ENCODE measurements at regions not wholly inside any gene's neighbourhood (a gene's known extent, or its start where the extent isn't known, plus 50 kb on each side); places are given as distances from the start of the nearest gene placed in this dataset.

DNA sequence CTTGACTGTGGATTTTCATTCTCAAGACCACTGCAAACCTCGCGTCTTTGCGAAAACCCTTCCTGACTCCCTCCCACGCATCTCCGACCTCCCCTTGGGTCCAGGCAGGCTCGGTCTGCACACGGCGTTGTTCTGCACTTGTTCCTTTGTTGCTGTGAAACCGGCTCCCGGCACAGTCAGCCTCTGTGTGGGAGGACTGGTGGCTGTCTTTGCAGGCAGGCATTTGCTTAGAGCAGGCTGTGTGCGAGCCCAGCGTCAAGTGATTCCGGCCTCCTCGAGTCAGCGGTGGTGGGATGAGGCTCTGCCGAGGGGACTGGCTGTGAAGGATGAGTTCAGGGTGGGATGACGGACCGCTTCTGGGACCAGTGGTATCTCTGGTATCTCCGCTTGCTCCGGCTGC is 102.6 kb upstream of the ROPN1 start:
- no peak for DNase-seq

DNA sequence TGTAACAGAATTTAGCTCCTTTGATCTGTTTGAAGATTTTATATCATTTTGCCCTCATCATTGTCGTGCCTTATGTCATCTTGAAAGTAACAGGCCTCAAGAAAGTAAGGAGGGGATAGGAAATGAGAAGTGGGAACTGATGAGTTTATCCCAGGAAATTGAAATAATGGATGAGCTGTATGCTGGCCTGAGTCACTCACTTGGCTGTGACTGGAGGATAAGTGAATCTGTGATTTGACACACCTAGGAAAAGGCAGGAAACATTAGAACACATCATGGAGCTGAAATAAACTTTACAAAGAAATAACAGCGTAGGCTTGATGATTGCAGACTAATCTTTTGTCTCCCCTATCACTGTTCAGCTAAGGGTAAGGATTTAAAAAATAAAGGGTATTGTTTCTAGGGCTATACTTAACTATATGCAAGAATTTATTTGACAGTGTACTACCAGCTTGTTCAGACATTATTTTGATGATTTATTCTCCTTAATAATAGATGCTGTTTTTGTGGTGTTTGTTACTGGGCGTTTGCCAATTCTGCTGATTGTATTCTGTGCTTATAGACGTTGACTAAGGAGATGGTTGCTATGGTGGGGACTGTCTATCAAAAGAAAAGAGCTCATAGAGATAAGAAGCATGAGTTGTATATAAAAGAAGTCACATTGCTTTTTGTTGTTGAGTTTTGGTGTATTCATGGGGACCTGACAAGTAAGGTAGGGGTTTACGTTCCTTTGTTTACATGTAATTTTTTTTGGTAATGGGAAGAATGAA is 105.6 kb upstream of the ROPN1 start:
- DNase-seq, result peak; percentile 57

GRCh38 chr3:124101643-124102042 is 109.7 kb upstream of the ROPN1 start:
- no peak for DNase-seq

- DNase-seq, result no peak
Measured at GRCh38 chr3:124107104-124107890, 115.4 kb upstream of the ROPN1 start.

GRCh38 chr3:124108446-124108845 is 116.5 kb upstream of the ROPN1 start:
- DNase-seq, result no peak

DNA sequence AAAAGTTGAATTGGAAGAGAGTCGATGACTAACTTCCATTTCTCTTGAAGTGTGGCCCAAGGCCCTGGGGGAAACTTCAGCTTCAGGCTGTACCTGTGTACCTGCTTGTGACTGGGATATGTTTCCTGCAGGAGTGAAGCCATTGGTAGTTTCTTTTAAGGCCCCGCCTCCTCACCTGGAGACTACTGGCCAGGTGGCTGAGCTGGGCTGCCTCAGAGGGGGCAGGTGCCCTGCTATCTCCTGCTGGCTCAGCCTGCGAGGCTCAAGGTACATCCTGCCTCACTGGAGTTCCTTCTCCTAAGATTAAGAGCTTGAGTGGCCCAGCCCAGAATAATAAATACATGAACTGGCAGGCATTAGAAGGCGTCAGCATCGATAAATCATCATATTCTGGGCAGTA is 121.6 kb upstream of the ROPN1 start:
- DNase-seq, result no peak

DNA sequence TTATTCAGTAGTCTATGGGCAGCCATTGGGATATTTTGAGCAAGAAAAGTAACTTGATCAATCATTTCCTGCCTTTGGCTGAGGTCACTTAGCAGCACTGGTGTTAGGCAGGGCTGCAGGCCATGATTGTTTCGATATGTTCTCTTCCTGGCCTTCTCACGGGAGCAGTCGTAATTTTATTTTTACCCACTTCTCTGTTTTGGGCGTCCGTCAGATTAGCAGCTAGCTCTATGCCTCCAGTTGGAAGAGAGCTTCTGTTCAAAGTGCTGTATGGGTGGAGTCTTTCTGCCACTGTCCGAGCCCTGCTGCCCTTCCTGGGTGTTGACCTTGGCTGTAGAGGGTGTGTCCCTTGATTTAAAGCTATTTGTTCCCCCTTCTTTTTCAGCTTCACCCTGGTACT is 123.4 kb upstream of the ROPN1 start:
- no peak for DNase-seq

DNA sequence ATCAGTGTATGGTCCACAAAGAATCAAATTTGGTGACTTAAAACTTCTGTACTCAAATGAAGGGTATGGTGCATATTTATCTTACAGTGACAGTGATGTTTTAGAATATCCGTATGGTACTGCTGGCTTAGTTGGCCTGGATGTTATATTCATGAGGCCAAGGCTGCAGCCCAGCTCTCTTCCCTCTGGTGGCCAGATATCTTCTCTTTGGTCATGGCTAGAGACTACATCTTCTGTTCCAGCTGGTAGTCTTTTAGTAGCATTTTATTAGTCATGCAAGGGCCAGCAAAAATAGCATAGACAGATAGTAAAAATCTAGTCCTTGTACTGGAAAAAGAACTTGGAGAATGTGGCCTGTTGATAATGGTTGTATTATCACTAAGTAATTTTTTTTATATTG is 124.0 kb upstream of the ROPN1 start:
- DNase-seq, result no peak

DNA sequence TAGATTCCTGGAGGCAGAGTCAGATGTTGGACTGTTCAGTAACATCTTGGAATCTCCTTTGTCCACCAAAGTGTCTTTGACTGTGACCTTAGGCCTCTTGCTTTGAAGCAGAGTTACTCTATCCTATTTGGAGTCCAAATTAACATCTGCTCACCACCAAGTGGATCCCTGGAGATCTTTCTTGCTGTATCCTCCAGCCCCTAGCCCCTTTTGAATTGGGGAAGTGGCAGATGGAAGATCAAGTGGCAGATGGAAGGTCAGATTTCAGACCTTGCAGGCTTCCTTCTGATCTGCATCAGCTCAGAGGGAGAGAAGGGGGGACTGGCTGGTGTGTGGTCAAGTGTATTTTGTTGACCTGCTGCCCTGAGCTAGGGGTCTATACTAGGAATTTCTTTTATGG is 125.0 kb upstream of the ROPN1 start:
- no peak for DNase-seq

- no peak for DNase-seq
Measured at GRCh38 chr3:124117486-124117885, 125.6 kb upstream of the ROPN1 start.

- no peak for DNase-seq
Measured at GRCh38 chr3:124118397-124118796, 126.5 kb upstream of the ROPN1 start.

- no peak for DNase-seq
Measured at GRCh38 chr3:124119056-124119716, 127.3 kb upstream of the ROPN1 start.

- peak; percentile 32 for DNase-seq
Measured at GRCh38 chr3:124121379-124122312, 129.7 kb upstream of the ROPN1 start.

DNA sequence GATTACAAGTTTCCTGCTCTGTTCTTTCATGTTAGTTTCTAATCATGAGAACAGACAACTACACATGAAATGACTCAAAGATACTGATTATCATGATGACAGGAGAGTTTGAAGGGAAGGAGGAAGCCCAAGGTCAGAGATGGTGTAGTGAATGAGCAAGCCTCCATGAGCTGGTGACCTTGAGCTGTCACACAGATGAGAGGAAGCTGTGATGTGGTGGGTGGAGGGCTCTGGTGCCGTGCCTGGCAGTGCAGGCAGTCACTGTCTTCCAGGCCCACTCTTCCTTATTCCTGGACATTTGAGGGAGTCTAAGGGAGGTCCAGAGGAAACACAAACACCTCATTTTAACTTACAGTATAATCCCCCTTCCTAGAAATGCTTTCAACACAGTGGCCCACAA is 133.4 kb upstream of the ROPN1 start:
- no peak for DNase-seq

DNA sequence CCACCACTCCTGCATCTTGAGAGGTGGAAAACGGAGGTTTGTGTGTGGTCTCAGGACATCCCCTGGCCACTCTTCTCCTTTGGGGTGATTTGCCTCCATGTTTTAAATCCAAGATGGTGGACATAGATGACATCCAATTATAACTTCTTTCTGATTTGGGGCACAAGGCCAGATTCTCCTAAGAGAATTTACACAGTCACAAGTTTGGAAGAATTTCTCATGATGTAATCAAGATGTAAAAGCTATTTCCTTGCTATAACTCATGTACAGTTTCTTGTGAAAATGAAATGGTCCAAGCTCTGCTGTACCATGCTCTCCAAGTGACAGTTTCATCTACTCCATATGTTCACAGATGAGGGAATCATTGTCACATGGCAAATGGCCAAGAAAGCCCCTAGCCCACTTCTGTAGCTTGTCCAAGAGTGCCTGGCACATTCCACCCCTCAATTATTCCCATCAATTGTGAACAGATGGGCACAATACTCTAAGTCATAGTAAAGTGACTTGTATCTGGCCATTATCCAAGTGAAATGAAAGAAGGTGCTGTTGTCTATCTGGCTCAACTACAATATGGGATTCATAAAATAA is 134.6 kb upstream of the ROPN1 start:
- DNase-seq, result peak; percentile 98

DNA sequence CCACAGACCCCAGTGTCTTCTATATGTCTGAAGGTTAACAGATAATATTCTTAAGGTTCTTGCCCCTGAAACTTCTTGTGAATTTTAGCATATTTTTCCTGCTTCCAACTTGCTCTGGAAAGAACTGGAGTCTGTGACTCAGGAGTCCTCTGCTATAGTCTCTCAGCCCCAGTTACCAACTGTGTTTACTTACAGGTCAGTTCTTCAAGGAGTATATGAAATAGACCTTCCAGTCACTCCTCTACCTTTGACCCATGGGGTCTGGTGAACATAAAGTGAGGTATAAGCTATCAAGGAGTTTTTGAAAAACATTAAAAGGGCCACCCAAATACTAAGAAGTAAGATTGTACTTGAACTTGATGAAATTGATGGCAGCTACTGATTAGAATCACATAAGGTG is 139.2 kb upstream of the ROPN1 start:
- DNase-seq, result no peak

GRCh38 chr3:124131580-124131979 is 139.7 kb upstream of the ROPN1 start:
- DNase-seq, result peak; percentile 14

DNA sequence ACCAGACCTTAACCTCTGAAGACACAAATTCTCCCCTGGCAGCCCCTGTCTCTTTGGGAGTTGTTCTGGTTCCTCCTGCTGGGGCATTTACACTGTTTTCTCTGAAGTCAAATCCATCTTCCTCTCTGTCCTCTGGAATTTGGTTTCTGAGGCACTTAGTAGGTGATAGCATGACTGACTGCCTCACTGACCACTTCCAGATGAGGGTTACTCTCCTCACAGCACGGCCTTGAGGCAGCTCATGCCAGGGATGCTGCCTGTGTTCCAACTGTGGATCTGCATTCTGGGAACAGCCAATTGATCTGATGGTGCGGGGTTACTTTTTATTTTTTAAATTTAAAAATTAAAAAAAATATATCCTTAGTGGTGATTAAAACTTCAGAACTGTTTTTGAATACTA is 140.9 kb upstream of the ROPN1 start:
- no peak for DNase-seq

- no peak for DNase-seq
Measured at GRCh38 chr3:124133366-124133940, 141.5 kb upstream of the ROPN1 start.

DNA sequence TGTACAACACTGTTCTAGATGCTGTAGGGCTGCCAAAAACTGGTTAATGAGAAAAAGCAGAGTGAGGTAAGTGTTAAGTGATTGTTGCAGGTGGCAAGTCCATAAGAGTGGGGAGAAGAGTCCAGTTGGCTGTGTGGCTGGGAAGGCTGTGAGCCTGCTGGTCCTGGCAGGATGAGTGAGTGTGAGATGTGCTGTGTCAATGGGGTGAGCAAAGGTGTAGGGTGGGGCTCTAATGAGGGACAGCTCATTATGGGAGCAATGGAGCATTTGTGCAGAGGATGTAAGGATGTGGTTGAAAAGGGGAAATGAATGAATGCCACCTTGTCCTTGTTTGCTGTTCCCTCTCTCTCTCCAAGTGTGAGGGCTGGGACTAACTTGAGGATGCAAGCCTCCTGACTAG is 145.3 kb upstream of the ROPN1 start:
- peak; percentile 53 for DNase-seq

GRCh38 chr3:124138148-124138547 is 146.2 kb upstream of the ROPN1 start:
- no peak for DNase-seq

DNA sequence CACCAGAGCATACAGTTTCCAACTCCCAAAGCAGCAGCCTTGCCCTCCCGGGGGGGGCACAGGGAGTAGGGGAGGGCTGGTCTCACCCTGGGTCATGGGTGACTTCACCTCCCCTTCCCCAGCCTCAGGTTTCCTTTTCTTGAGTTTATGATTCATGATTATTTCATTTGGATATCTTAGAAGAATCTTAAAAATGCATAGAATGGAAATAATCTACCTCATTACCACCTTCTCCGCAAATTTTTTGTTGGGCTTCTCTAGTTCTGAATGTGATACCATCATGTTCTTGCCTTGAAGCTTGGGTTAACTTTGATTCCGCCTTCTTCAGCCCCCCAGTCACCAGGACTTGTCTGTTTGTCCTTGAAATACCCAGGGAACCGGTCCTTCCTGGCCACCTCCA is 148.8 kb upstream of the ROPN1 start:
- no peak for DNase-seq

Data from NCI-H1105 treated with DMSO at 0.1 percent for 48 hours (cell line).